GM18498 (cell line): ENCODE measurements at regions not wholly inside any gene's neighbourhood (a gene's known extent, or its start where the extent isn't known, plus 50 kb on each side); places are given as distances from the start of the nearest gene placed in this dataset.
"Not testable (repeated sequence)": the region's sequence is repeated elsewhere in the genome, so short reads cannot be mapped to it uniquely, and the experiment has no call there.

Source experiments
- ATAC-seq: cut with Tn5 transposase; IDR thresholded peaks from one replicate; pipeline ENCODE4 v1.9.1; 2021; ENCODE audit warnings: mild to moderate bottlenecking, moderate library complexity; ENCODE audit not compliant: unreplicated experiment

- ATAC-seq = peak; percentile 19
Measured at GRCh38 chr1:101408212-101409042, 171.6 kb downstream of the S1PR1 start.

GRCh38 chr1:101409102-101409501 lies 172.3 kb downstream of the S1PR1 start:
- no peak for ATAC-seq

DNA sequence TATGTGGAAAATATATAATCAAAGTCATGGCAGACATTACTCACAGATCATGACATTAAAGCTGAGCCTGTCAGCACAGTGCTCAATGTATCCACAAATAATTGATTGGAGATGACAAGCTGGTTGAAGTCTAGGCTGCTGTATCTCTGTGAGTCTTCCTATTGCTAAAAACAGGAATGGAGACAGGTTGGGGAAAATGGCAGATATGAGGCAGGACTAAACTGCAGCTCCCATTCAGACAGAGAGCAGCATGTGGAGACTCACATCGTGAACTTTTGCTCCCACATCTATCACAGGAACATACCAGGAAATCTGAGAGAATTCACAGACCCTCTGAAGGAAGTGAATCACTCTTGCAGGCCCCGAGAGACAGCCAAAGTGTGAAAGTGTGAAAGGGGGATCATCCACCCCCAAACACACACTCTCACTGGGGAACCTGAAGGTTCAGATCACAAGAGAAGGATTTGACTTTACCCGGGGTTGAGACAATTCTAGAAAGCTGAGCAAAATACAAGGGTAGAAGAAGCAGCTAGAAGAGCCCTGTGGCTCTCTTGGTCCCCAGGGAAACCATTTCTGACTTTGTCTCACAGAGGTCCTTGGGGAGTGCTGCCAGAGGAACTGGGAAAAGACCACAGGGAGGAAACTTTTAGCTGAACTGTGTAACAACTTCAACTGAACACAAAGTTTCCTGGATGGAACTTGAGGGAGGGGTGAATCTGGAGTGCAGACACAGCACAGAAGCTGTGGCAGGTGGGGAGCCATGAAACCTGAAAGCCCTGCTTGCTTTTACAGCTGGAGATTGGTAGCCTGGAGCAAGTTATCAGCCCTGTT lies 173.4 kb downstream of the S1PR1 start:
- peak; percentile 45 for ATAC-seq

- no peak for ATAC-seq
Measured at GRCh38 chr1:101420406-101420805, 183.6 kb downstream of the S1PR1 start.

DNA sequence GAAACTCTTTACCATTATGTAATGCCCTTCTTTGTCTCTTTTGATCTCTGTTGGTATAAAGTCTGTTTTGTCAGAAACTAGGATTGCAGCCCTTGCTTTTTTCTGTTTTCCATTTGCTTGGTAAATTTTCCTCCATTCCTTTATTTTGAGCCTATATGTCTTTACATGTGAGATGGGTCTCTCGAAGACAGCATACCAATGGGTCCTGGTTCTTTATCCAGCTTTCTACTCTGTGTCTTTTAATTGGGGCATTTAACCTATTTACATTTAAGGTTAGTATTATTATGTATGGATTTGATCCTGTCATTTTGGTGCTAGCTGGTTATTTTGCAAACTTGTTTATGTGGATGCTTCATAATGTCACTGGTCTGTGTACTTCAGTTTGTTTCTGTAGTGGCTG lies 191.3 kb downstream of the S1PR1 start:
- not testable (repeated sequence) for ATAC-seq

GRCh38 chr1:101428562-101428961 lies 191.7 kb downstream of the S1PR1 start:
- no peak for ATAC-seq

DNA sequence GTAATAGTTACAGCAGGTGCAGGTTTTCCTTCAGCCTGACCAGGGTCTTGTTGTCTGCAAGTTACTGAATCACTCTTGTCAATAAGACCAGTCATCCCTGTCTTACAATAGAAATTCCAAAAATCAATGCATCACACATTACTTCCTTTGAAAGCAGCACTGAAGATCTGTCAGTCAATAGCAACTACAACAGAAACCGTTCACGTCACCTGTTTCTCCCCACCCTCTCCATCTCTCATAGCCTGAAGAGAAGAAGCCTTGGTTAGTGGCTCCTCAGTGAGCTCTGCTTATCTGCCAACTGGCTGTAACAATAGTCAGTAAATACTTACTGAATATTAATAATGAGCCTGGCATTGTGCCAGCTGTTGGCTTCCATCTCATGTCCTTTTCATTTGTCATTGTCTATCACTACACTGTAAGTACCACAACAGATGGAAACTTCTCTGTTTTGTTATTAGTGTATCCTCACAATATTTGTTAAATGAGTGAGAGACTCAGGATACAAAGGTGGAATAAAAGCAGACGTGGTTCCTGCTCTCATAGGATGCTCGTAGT lies 195.2 kb downstream of the S1PR1 start:
- ATAC-seq = no peak

DNA sequence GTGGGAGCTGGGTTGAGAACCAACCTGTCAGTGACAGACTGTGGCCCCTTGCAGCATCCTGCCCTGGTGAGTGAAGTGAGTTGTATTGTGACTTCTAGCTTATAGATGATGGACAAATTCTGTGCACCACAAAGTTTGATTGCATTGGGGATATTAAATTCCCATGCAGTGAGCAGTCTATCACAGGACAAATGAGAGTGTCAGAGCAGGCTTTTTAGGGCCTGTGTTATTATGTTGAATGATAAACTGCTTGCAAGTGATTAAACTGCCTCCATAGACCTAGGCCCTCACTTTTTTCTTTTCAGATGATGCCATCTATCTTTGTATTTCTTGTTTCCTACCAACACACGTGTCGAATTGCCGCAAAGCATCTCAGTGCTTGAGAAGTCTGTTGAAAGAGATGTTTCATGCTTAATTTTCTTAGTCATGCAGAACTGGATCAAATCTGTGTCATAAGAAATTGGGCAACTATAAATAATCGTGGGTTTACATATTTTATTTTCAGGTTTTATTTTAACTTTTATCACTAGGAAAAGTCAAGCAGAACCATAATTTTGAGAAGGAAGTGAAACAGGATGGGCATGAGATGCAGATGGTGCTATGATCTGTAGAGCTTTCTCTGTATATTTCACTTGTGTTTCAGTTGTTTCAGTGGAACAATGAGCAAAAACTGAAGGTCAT lies 199.2 kb downstream of the S1PR1 start:
- peak; percentile 71 for ATAC-seq

GRCh38 chr1:101437800-101438199 lies 201.0 kb downstream of the S1PR1 start:
- no peak for ATAC-seq

DNA sequence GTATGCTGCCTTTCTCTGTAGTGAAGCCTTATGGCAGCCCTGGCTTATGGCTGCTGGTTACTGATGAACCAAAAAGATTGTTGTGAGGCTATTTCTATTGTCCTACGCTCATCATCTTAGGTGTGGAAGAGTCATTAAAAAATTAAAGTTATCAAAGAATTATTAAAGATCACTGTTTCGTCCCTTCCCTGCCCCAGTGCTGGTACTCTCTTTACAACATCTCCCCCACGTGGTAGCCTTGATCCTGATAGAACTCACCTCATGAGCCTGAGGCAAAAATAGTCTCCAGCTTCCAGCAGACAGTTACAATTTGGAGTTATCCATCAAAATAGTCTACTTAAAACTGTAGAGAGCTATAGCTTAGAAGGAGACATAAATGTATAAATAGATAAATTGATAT lies 201.5 kb downstream of the S1PR1 start:
- ATAC-seq = peak; percentile 51

DNA sequence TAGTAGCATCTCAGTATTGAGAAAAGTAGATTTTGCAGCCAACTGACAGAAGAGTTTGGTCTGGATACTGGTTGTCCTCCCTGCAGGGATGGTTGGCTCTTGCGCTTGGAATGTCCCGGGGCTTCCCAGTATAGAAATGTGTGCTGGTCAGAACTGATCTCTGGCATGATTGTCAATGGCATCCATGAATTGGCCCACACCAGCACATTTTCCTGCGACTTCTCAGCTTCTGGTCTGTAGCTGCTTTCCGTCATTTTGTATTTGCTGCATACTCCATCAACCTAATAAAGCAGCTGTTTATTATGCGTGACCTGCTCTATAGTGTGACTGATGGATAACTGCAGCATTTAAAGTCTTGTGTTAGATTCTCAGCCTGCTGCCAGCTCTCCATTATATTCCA lies 203.7 kb downstream of the S1PR1 start:
- ATAC-seq = no peak

GRCh38 chr1:101444381-101444780 lies 207.6 kb downstream of the S1PR1 start:
- peak; percentile 49 for ATAC-seq

DNA sequence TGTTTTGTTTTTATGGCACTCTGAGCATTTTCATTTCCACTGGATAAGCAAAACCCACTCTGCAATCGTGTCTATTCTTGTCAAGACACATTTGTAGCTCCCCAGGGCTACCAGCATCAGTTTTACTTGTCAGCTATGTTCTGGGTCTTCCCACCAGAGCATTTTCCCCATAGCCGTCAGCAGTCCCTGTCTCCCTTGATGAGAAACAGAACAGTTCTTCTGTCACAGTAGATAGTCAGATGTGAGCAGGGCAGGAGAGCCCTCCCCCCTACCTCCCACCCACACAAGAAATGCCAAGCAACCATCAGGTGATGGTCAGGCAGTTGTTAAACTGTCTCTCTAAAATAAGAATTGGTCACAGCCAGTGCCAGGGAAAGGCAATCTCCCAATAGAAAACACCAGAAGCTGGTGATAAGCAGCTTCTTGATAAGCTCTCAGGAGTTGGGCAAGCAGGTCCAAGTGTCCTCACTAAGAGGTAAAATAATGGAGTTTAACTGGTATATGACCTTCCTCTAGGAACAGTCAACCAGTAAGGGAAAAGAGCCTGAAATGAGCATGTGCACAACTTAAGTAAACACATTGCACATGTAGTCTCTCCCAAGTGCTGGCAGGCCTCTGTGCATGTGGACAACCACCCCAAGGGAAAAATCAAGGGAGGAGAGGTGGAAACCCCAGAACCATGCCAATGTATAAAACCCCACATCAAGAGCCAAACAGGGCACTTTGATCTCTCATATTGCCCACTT lies 208.2 kb downstream of the S1PR1 start:
- peak; percentile 37 for ATAC-seq

DNA sequence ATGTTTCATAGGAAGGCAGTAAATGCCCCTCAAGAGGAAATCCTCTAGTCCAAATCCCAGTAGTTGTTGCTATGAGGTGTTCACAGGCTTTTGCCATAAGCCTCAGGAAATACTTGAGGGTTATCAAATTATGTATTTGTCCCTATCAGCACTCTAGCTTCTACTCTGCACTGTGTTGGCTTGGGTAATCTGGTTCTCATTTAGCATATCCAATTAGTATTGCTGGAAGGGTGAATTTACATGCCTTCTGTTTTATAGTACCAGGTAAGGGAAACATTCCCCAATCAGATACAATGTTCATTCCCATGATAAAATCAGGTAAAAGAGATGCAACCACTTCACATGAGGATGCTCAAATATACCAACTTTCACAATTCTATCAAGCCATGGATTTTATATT lies 211.2 kb downstream of the S1PR1 start:
- no peak for ATAC-seq

DNA sequence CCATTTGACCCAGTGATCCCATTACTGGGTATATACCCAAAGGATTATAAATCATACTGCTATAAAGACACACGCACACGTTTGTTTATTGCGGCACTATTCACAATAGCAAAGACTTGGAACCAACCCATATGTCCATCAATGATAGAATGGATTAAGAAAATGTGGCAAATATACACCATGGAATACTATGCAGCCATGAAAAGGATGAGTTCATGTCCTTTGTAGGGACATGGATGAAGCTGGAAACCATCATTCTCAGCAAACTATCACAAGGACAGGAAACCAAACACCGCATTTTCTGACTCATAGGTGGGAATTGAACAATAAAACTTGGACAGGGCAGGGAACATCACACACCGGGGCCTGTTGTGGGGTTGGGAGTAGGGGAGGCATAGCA lies 213.9 kb downstream of the S1PR1 start:
- not testable (repeated sequence) for ATAC-seq

DNA sequence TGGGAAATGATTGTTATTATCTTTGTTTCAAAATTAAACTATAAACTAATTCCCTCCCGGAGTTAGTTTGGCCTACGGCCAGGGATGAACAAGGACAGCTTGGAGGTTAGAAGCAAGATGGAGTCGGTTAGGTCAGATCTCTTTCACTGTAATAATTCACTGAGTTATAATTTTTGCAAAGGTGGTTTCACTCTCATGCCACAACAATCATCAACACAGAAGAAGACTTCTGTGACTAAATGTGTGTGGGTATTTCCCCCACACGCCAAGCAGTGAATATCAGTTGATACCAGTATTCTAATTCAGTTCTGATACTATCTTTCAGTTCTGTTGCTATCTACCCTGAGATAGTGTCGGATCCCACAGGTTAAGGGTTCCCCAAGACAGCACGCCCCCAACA lies 215.1 kb downstream of the S1PR1 start:
- peak; percentile 74 for ATAC-seq

GRCh38 chr1:101452825-101453224 lies 216.0 kb downstream of the S1PR1 start:
- ATAC-seq = no peak

- ATAC-seq = peak; percentile 44
Measured at GRCh38 chr1:101453844-101454243, 217.0 kb downstream of the S1PR1 start.

GRCh38 chr1:101455166-101455565 lies 218.3 kb downstream of the S1PR1 start:
- ATAC-seq = no peak

DNA sequence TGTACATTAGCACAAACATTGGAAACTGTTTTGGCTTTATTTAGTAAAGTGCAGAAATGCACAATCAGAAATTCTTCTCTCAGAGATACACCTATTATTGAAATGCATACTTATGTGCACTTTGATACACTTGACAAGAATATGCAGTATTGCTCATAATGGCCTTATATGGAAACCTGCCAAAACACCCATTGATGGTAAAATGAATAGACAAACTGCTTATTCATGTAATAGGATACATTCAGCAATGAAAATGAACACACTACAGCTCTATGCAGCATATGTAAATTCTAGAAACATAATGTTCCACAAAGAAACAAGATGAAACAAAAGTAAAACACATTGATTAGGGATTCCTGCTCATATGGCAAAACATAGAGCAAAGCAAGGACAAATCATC lies 223.9 kb downstream of the S1PR1 start:
- ATAC-seq = no peak
